ENCODE measurements at regions not wholly inside any gene's neighbourhood (a gene's known extent, or its start where the extent isn't known, plus 50 kb on each side); places are given as distances from the start of the nearest gene placed in this dataset.

- Histone ChIP-seq H3K27me3 (ENCODE audit: control insufficient read depth, insufficient read depth, low read length) (peaks cover 3% of the 10 kb centered on the region), H3K36me3 (ENCODE audit: control insufficient read depth, insufficient read depth, low read length) (no peaks in the 10 kb centered on the region), H3K27ac (ENCODE audit: low read depth, low read length) (no peak overlapping the region), H3K9ac (ENCODE audit: low read length) (no peak overlapping the region), H3K4me1 (ENCODE audit: control insufficient read depth, insufficient read depth, low read length) (no peaks in the 10 kb centered on the region), H3K4me3 (ENCODE audit: low read length) (no peak overlapping the region)
Measured at GRCh38 chr1:29502225-29502910, 266.0 kb downstream of the PTPRU start.

- H3K36me3 ChIP-seq (ENCODE audit: control insufficient read depth, insufficient read depth, low read length), result no peaks in the 10 kb centered on the region
- no peak overlapping the region for H3K27ac ChIP-seq (ENCODE audit: low read depth, low read length)
- no peak overlapping the region for H3K4me3 ChIP-seq (ENCODE audit: low read length)
- no peak overlapping the region for H3K9ac ChIP-seq (ENCODE audit: low read length)
- H3K27me3 ChIP-seq (ENCODE audit: control insufficient read depth, insufficient read depth, low read length), result peaks cover 3% of the 10 kb centered on the region
- no peaks in the 10 kb centered on the region for H3K4me1 ChIP-seq (ENCODE audit: control insufficient read depth, insufficient read depth, low read length)
Measured at GRCh38 chr1:29501227-29501976, 265.1 kb downstream of the PTPRU start.

- no peaks in the 10 kb centered on the region for H3K4me1 ChIP-seq (ENCODE audit: control insufficient read depth, insufficient read depth, low read length)
- no peaks in the 10 kb centered on the region for H3K36me3 ChIP-seq (ENCODE audit: control insufficient read depth, insufficient read depth, low read length)
- no peak overlapping the region for H3K4me3 ChIP-seq (ENCODE audit: low read length)
- H3K27me3 ChIP-seq (ENCODE audit: control insufficient read depth, insufficient read depth, low read length), result peaks cover 3% of the 10 kb centered on the region
- no peak overlapping the region for H3K27ac ChIP-seq (ENCODE audit: low read depth, low read length)
- no peak overlapping the region for H3K9ac ChIP-seq (ENCODE audit: low read length)
Measured at GRCh38 chr1:29500651-29501050, 264.3 kb downstream of the PTPRU start.

GRCh38 chr1:29500041-29500440, 263.7 kb downstream of the PTPRU start:
- H3K36me3 ChIP-seq (ENCODE audit: control insufficient read depth, insufficient read depth, low read length), result no peaks in the 10 kb centered on the region
- H3K27me3 ChIP-seq (ENCODE audit: control insufficient read depth, insufficient read depth, low read length), result peaks cover 3% of the 10 kb centered on the region
- no peak overlapping the region for H3K27ac ChIP-seq (ENCODE audit: low read depth, low read length)
- no peak overlapping the region for H3K4me3 ChIP-seq (ENCODE audit: low read length)
- H3K9ac ChIP-seq (ENCODE audit: low read length), result no peak overlapping the region
- H3K4me1 ChIP-seq (ENCODE audit: control insufficient read depth, insufficient read depth, low read length), result no peaks in the 10 kb centered on the region

- H3K4me1 ChIP-seq (ENCODE audit: control insufficient read depth, insufficient read depth, low read length), result no peaks in the 10 kb centered on the region
- no peaks in the 10 kb centered on the region for H3K36me3 ChIP-seq (ENCODE audit: control insufficient read depth, insufficient read depth, low read length)
- H3K4me3 ChIP-seq (ENCODE audit: low read length), result no peak overlapping the region
- peaks cover 3% of the 10 kb centered on the region for H3K27me3 ChIP-seq (ENCODE audit: control insufficient read depth, insufficient read depth, low read length)
- no peak overlapping the region for H3K27ac ChIP-seq (ENCODE audit: low read depth, low read length)
- H3K9ac ChIP-seq (ENCODE audit: low read length), result no peak overlapping the region
Measured at GRCh38 chr1:29499104-29499650, 262.9 kb downstream of the PTPRU start.

- Histone ChIP-seq H3K27me3 (ENCODE audit: control insufficient read depth, insufficient read depth, low read length) (peaks cover under 1% of the 10 kb centered on the region), H3K4me1 (ENCODE audit: control insufficient read depth, insufficient read depth, low read length) (no peaks in the 10 kb centered on the region), H3K4me3 (ENCODE audit: low read length) (no peak overlapping the region), H3K36me3 (ENCODE audit: control insufficient read depth, insufficient read depth, low read length) (no peaks in the 10 kb centered on the region), H3K9ac (ENCODE audit: low read length) (no peak overlapping the region), H3K27ac (ENCODE audit: low read depth, low read length) (no peak overlapping the region)
Measured at GRCh38 chr1:29498126-29499103, 262.1 kb downstream of the PTPRU start.

GRCh38 chr1:29497395-29498125, 261.2 kb downstream of the PTPRU start:
- Histone ChIP-seq H3K27ac (ENCODE audit: low read depth, low read length) (no peak overlapping the region), H3K4me1 (ENCODE audit: control insufficient read depth, insufficient read depth, low read length) (no peaks in the 10 kb centered on the region), H3K36me3 (ENCODE audit: control insufficient read depth, insufficient read depth, low read length) (no peaks in the 10 kb centered on the region), H3K4me3 (ENCODE audit: low read length) (no peak overlapping the region), H3K9ac (ENCODE audit: low read length) (no peak overlapping the region), H3K27me3 (ENCODE audit: control insufficient read depth, insufficient read depth, low read length) (no peaks in the 10 kb centered on the region)

- H3K27ac ChIP-seq (ENCODE audit: low read depth, low read length), result no peak overlapping the region
- H3K4me3 ChIP-seq (ENCODE audit: low read length), result no peak overlapping the region
- H3K36me3 ChIP-seq (ENCODE audit: control insufficient read depth, insufficient read depth, low read length), result no peaks in the 10 kb centered on the region
- H3K4me1 ChIP-seq (ENCODE audit: control insufficient read depth, insufficient read depth, low read length), result no peaks in the 10 kb centered on the region
- H3K9ac ChIP-seq (ENCODE audit: low read length), result no peak overlapping the region
- H3K27me3 ChIP-seq (ENCODE audit: control insufficient read depth, insufficient read depth, low read length), result no peaks in the 10 kb centered on the region
Measured at GRCh38 chr1:29496701-29497100, 260.4 kb downstream of the PTPRU start.

GRCh38 chr1:29490204-29490934, 254.0 kb downstream of the PTPRU start:
- no peaks in the 10 kb centered on the region for H3K36me3 ChIP-seq (ENCODE audit: control insufficient read depth, insufficient read depth, low read length)
- no peak overlapping the region for H3K4me3 ChIP-seq (ENCODE audit: low read length)
- H3K4me1 ChIP-seq (ENCODE audit: control insufficient read depth, insufficient read depth, low read length), result no peaks in the 10 kb centered on the region
- peaks cover 1% of the 10 kb centered on the region for H3K27me3 ChIP-seq (ENCODE audit: control insufficient read depth, insufficient read depth, low read length)
- H3K9ac ChIP-seq (ENCODE audit: low read length), result no peak overlapping the region
- no peak overlapping the region for H3K27ac ChIP-seq (ENCODE audit: low read depth, low read length)

- H3K27me3 ChIP-seq (ENCODE audit: control insufficient read depth, insufficient read depth, low read length), result peaks cover 1% of the 10 kb centered on the region
- no peaks in the 10 kb centered on the region for H3K36me3 ChIP-seq (ENCODE audit: control insufficient read depth, insufficient read depth, low read length)
Measured at GRCh38 chr1:29489471-29489870, 253.1 kb downstream of the PTPRU start.

GRCh38 chr1:29488794-29489311, 252.5 kb downstream of the PTPRU start:
- H3K4me1 ChIP-seq (ENCODE audit: control insufficient read depth, insufficient read depth, low read length), result no peaks in the 10 kb centered on the region
- H3K36me3 ChIP-seq (ENCODE audit: control insufficient read depth, insufficient read depth, low read length), result no peaks in the 10 kb centered on the region
- H3K27me3 ChIP-seq (ENCODE audit: control insufficient read depth, insufficient read depth, low read length), result peaks cover 1% of the 10 kb centered on the region
- no peak overlapping the region for H3K27ac ChIP-seq (ENCODE audit: low read depth, low read length)
- H3K4me3 ChIP-seq (ENCODE audit: low read length), result no peak overlapping the region
- no peak overlapping the region for H3K9ac ChIP-seq (ENCODE audit: low read length)

More at GRCh38 chr1:29489471-29489870, 253.1 kb downstream of the PTPRU start:
- Histone ChIP-seq H3K9ac (ENCODE audit: low read length) (no peak overlapping the region), H3K4me1 (ENCODE audit: control insufficient read depth, insufficient read depth, low read length) (no peaks in the 10 kb centered on the region), H3K27ac (ENCODE audit: low read depth, low read length) (no peak overlapping the region), H3K4me3 (ENCODE audit: low read length) (no peak overlapping the region)
